ENCODE measurements at regions not wholly inside any gene's neighbourhood (a gene's known extent, or its start where the extent isn't known, plus 50 kb on each side); places are given as distances from the start of the nearest gene placed in this dataset.
A peak's percentile ranks its signal among the peaks of the same experiment; 100 is the strongest.

GRCh38 chr11:87724358-87724757 is 450.9 kb downstream of the RAB38 start:
- TF ChIP-seq EZH2phosphoT487 (IDR thresholded peaks at IDR 0.05; ENCODE audit: borderline replicate concordance), result no peak
- TF ChIP-seq CTCF (conservative IDR thresholded peaks at IDR 0.05; ENCODE audit: low read length), result no peak
- Histone ChIP-seq H3K4me1 (ENCODE audit: insufficient read depth, low read length, poor library complexity, severe bottlenecking) (peaks cover 10% of the 10 kb centered on the region), H3K27me3 (ENCODE audit: insufficient read depth, low read length, poor library complexity, severe bottlenecking) (no peaks in the 10 kb centered on the region), H3K9me2 (replicated peaks; ENCODE audit: low read depth, low read length) (no peaks in the 10 kb centered on the region), H3K36me3 (ENCODE audit: insufficient read depth, low read length) (no peaks in the 10 kb centered on the region), H4K20me1 (ENCODE audit: insufficient read depth, low read length, poor library complexity, severe bottlenecking) (no peaks in the 10 kb centered on the region), H3F3A (ENCODE audit: low read depth) (no peaks in the 10 kb centered on the region), H3K4me3 (ENCODE audit: low read length, poor library complexity, severe bottlenecking) (no peak overlapping the region), H3K9ac (ENCODE audit: low read depth, low read length, poor library complexity, severe bottlenecking) (no peak overlapping the region), H3K79me2 (ENCODE audit: insufficient read depth, low read length) (no peaks in the 10 kb centered on the region), H3K9me3 (ENCODE audit: insufficient read depth, low read depth, low read length) (no peaks in the 10 kb centered on the region), H3K4me2 (ENCODE audit: low read depth, low read length, poor library complexity, severe bottlenecking) (no peak overlapping the region), H2AFZ (ENCODE audit: low read length) (no peak overlapping the region)

GRCh38 chr11:87722756-87723565 is 452.3 kb downstream of the RAB38 start:
- Histone ChIP-seq H2AFZ (ENCODE audit: low read length) (no peak overlapping the region), H3K4me1 (ENCODE audit: insufficient read depth, low read length, poor library complexity, severe bottlenecking) (peaks cover 8% of the 10 kb centered on the region), H3K4me2 (ENCODE audit: low read depth, low read length, poor library complexity, severe bottlenecking) (no peak overlapping the region)

GRCh38 chr11:87719326-87720073 is 455.7 kb downstream of the RAB38 start:
- TF ChIP-seq CTCF (conservative IDR thresholded peaks at IDR 0.05; ENCODE audit: low read length) (no peak), EZH2phosphoT487 (IDR thresholded peaks at IDR 0.05; ENCODE audit: borderline replicate concordance) (no peak)
- no peaks in the 10 kb centered on the region for H3K9me2 ChIP-seq (replicated peaks; ENCODE audit: low read depth, low read length)
- no peak overlapping the region for H3K4me3 ChIP-seq (ENCODE audit: low read length, poor library complexity, severe bottlenecking)
- H4K20me1 ChIP-seq (ENCODE audit: insufficient read depth, low read length, poor library complexity, severe bottlenecking), result no peaks in the 10 kb centered on the region
- no peaks in the 10 kb centered on the region for H3K27me3 ChIP-seq (ENCODE audit: insufficient read depth, low read length, poor library complexity, severe bottlenecking)
- H3F3A ChIP-seq (ENCODE audit: low read depth), result no peaks in the 10 kb centered on the region
- no peaks in the 10 kb centered on the region for H3K36me3 ChIP-seq (ENCODE audit: insufficient read depth, low read length)
- no peaks in the 10 kb centered on the region for H3K4me1 ChIP-seq (ENCODE audit: insufficient read depth, low read length, poor library complexity, severe bottlenecking)
- H2AFZ ChIP-seq (ENCODE audit: low read length), result peak overlapping the region; percentile 56
- no peak overlapping the region for H3K9ac ChIP-seq (ENCODE audit: low read depth, low read length, poor library complexity, severe bottlenecking)
- peak overlapping the region; percentile 27 for H3K4me2 ChIP-seq (ENCODE audit: low read depth, low read length, poor library complexity, severe bottlenecking)
- no peaks in the 10 kb centered on the region for H3K9me3 ChIP-seq (ENCODE audit: insufficient read depth, low read depth, low read length)
- H3K79me2 ChIP-seq (ENCODE audit: insufficient read depth, low read length), result no peaks in the 10 kb centered on the region

More at GRCh38 chr11:87722756-87723565, 452.3 kb downstream of the RAB38 start:
- H3K4me3 ChIP-seq (ENCODE audit: low read length, poor library complexity, severe bottlenecking), result no peak overlapping the region
- H3F3A ChIP-seq (ENCODE audit: low read depth), result no peaks in the 10 kb centered on the region
- TF ChIP-seq CTCF (conservative IDR thresholded peaks at IDR 0.05; ENCODE audit: low read length) (peak; percentile 95), EZH2phosphoT487 (IDR thresholded peaks at IDR 0.05; ENCODE audit: borderline replicate concordance) (no peak)
- H3K9me2 ChIP-seq (replicated peaks; ENCODE audit: low read depth, low read length), result no peaks in the 10 kb centered on the region
- no peaks in the 10 kb centered on the region for H3K27me3 ChIP-seq (ENCODE audit: insufficient read depth, low read length, poor library complexity, severe bottlenecking)
- no peak overlapping the region for H3K9ac ChIP-seq (ENCODE audit: low read depth, low read length, poor library complexity, severe bottlenecking)
- H4K20me1 ChIP-seq (ENCODE audit: insufficient read depth, low read length, poor library complexity, severe bottlenecking), result no peaks in the 10 kb centered on the region
- no peaks in the 10 kb centered on the region for H3K36me3 ChIP-seq (ENCODE audit: insufficient read depth, low read length)
- H3K9me3 ChIP-seq (ENCODE audit: insufficient read depth, low read depth, low read length), result no peaks in the 10 kb centered on the region
- no peaks in the 10 kb centered on the region for H3K79me2 ChIP-seq (ENCODE audit: insufficient read depth, low read length)
